ENCODE measurements at regions not wholly inside any gene's neighbourhood (a gene's known extent, or its start where the extent isn't known, plus 50 kb on each side); places are given as distances from the start of the nearest gene placed in this dataset.
"Not testable (repeated sequence)": the region's sequence is repeated elsewhere in the genome, so short reads cannot be mapped to it uniquely, and the experiment has no call there.

- WGBS, 2 donors = 63 to 70% methylated on average over 2 of the region's 2 CpGs
- intact Hi-C loops (cut with DNase I; ENCODE audit: low total_unique reads) = no loop called here
- H3K4me3 ChIP-seq (ENCODE audit: low read depth, poor library complexity, severe bottlenecking) = no peak overlapping the region
- TF ChIP-seq POLR2A (IDR thresholded peaks at IDR 0.05) (no peak), CTCF (IDR thresholded peaks at IDR 0.05) (no peak)
- no peak for DNase-seq (ENCODE audit: low spot score in 2 of 2)
Measured at GRCh38 chrX:116321711-116322110, 114.7 kb upstream of the SLC6A14 start.

DNA sequence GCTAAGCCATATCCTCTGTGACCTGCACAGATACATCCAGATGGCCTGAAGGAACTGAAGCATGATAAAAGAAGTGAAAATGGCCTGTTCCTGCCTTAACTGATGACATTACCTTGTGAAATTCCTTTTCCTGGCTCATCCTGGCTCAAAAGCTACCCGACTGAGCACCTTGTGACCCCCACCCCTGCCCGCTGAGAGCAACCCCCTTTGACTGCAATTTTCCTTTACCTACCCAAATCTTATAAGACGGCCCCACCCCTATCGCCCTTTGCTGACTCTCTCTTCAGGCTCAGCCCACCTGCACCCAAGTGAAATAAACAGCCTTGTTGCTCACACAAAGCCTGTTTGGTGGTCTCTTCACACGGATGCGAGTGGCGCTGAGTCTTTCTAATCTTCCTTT lies 104.4 kb upstream of the SLC6A14 start:
- WGBS, 2 donors = 46 to 72% methylated on average over 7 of the region's 7 CpGs
- DNase-seq (ENCODE audit: low spot score in 2 of 2); H3K4me3 ChIP-seq (ENCODE audit: low read depth, poor library complexity, severe bottlenecking); intact Hi-C loops (cut with DNase I; ENCODE audit: low total_unique reads): not testable (repeated sequence)

GRCh38 chrX:116334797-116335196 lies 101.6 kb upstream of the SLC6A14 start:
- intact Hi-C loops (cut with DNase I; ENCODE audit: low total_unique reads); DNase-seq (ENCODE audit: low spot score in 2 of 2); H3K4me3 ChIP-seq (ENCODE audit: low read depth, poor library complexity, severe bottlenecking): not testable (repeated sequence)
- WGBS, 2 donors = 49% methylated on average over 7 of the region's 7 CpGs

- no peak overlapping the region for H3K4me3 ChIP-seq (ENCODE audit: low read depth, poor library complexity, severe bottlenecking)
- intact Hi-C loops (cut with DNase I; ENCODE audit: low total_unique reads) = no loop called here
- no peak for DNase-seq (ENCODE audit: low spot score in 2 of 2)
- TF ChIP-seq CTCF (IDR thresholded peaks at IDR 0.05) (no peak), POLR2A (IDR thresholded peaks at IDR 0.05) (no peak)
- WGBS, 2 donors = 88 to 92% methylated on average over 1 of the region's 1 CpG
Measured at GRCh38 chrX:116339407-116339806, 97.0 kb upstream of the SLC6A14 start.

DNA sequence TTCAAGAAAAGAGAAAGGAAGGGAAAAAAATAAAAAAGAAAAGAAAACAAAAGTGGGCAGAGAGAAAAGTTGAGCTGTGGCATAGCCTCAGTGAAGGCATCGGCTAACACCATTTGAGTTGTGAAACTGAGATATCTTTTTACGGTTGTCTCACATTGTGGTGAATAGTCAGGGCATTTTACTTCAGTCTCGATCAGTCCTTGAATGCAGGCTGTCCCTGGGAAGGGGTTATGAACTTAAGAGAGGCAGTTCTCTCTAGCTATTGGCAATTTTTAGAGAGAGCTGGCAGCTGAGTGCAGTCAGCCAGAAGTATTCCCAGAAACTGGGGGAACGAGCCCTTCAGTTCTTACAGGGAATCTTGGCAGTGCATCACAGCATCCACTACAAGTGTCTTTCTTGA lies 93.5 kb upstream of the SLC6A14 start:
- no peak overlapping the region for H3K4me3 ChIP-seq (ENCODE audit: low read depth, poor library complexity, severe bottlenecking)
- TF ChIP-seq POLR2A (IDR thresholded peaks at IDR 0.05) (no peak), CTCF (IDR thresholded peaks at IDR 0.05) (no peak)
- intact Hi-C loops (cut with DNase I; ENCODE audit: low total_unique reads) = no loop called here
- 18 to 40% methylated on average over 4 of the region's 4 CpGs for WGBS, 2 donors
- DNase-seq (ENCODE audit: low spot score in 2 of 2) = no peak

DNA sequence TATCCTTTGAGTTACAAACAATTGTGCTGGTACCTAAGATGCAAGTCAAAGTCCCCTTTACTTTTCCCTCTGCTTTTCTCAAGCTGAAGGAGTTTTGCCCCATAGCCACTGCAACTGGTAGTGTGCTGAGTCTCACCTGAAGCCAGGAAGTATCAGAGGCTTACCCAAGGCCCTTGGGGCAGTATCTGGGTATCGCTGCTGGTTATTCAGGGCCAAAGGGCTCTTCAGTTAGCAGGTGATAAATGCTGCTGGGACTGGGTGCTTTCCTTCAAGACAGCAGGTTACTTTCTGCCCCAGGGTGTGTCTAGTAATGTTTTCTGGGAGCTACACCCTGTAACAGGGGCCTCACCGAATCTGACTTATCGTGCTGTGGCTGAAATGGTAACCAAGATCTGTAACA lies 90.4 kb upstream of the SLC6A14 start:
- no peak overlapping the region for H3K4me3 ChIP-seq (ENCODE audit: low read depth, poor library complexity, severe bottlenecking)
- DNase-seq (ENCODE audit: low spot score in 2 of 2) = no peak
- intact Hi-C loops (cut with DNase I; ENCODE audit: low total_unique reads) = no loop called here
- TF ChIP-seq CTCF (IDR thresholded peaks at IDR 0.05) = no peak
- TF ChIP-seq POLR2A (IDR thresholded peaks at IDR 0.05) = no peak
- 81 to 87% methylated on average over 2 to 3 of the region's 3 CpGs for WGBS, 2 donors

GRCh38 chrX:116357329-116357728 lies 79.1 kb upstream of the SLC6A14 start:
- TF ChIP-seq CTCF (IDR thresholded peaks at IDR 0.05) = no peak
- no peak for DNase-seq (ENCODE audit: low spot score in 2 of 2)
- no peak overlapping the region for H3K4me3 ChIP-seq (ENCODE audit: low read depth, poor library complexity, severe bottlenecking)
- 30 to 49% methylated on average over 2 of the region's 2 CpGs for WGBS, 2 donors
- intact Hi-C loops (cut with DNase I; ENCODE audit: low total_unique reads) = no loop called here

Measured in lower leg skin (tissue), 4 donors.